ENCODE measurements at regions not wholly inside any gene's neighbourhood (a gene's known extent, or its start where the extent isn't known, plus 50 kb on each side); places are given as distances from the start of the nearest gene placed in this dataset.
"Not testable (repeated sequence)": the region's sequence is repeated elsewhere in the genome, so short reads cannot be mapped to it uniquely, and the experiment has no call there.

DNA sequence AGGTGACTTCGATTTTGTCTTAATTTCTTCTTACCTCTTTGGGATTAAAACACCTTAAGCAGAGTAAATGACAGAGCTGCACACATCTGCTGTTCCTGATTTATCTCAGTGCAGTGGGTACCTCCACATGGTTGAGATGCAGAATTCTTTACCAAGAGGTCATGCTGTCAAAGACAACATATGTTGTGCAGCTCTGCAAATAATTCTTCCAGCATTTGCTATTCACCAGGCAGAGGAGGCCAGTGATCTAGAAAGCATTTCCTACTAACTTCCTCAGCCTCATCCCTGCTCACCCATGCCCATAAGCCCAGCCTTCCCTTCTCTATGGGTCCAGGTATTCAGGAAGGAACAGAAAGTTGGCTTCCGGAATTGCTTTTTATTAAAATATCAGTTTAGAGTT is 109.3 kb downstream of the THBS2 start:
- no peak for DNase-seq

DNA sequence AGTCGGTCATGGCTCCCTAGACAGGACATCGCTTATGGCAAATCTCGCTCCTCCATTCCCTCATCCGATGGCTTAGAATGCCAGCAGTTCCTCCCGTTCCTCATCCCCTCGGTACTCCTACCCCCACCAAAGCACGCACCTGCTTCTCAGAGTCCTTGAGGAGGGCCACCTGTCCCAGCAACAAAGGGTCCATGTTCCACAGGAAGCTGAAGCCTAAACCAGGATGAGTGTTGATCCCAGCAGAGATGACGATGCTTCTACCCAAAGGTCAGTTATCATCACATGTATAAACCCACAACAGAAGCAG is 111.2 kb downstream of the THBS2 start:
- DNase-seq, result no peak

DNA sequence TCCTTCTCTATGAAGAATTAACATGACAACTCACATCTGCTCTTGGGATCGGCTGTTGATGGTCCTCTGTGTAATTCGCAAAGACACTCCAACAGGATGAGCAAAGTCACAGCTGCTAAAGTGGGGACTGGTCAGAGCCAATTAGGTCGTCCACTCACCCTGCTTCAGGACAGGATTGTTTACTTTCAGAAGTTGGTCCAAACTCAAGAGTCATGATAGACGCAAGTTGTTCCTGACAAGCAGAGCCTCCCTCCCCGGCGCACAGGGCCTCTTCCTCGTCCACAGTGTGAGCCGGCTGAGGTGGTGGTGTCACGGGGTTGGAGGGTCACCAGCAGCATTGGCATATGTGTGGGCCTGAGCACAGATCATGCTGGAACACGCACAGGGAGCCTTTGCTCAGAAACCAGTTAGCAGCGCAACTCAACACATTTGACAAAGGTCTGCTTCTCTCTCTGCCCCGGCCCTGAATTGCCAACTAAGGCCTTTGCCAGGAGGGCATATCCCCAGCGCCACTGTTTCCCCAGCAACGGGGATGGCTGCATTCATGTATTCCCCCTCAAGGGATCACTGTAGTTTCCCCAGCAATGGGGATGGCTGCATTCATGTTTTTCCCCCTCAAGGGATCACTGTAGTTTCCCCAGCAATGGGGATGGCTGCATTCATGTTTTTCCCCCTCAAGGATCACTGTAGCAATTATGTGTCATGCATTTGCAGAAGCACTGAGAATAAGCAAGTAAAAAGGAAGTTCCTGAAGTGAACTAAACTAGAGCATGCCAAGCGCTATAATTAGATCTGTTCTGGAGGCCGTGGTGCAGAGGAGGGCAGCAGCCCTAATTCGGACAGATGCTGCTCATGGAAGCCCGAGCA is 111.7 kb downstream of the THBS2 start:
- peak in 10 of 14 donors; percentile 32 to 80 (median 50) for DNase-seq

DNA sequence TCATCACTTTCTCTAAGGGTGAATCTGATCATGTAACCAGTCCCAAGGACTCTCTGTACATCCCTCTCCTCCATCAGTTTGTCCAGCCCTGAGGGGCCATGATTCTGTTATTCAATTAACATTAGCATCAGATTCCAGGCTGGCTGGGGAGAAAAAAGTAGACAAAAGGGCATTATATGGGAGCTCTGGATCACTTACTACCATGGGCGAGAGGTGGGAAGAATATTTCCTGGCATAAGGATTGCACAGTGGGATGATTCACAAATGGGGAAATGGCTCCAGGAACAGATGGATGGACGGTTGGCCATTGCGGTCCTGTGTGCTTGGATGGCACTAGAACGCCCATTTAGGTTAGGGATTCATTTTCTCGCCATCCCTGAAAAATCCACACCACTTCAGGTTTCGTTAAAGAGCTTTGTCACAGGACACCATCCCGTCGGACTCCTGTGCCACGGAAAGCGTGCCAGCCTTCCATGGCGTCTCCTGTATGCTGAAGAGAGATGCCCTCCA is 112.6 kb downstream of the THBS2 start:
- DNase-seq, result no peak

DNA sequence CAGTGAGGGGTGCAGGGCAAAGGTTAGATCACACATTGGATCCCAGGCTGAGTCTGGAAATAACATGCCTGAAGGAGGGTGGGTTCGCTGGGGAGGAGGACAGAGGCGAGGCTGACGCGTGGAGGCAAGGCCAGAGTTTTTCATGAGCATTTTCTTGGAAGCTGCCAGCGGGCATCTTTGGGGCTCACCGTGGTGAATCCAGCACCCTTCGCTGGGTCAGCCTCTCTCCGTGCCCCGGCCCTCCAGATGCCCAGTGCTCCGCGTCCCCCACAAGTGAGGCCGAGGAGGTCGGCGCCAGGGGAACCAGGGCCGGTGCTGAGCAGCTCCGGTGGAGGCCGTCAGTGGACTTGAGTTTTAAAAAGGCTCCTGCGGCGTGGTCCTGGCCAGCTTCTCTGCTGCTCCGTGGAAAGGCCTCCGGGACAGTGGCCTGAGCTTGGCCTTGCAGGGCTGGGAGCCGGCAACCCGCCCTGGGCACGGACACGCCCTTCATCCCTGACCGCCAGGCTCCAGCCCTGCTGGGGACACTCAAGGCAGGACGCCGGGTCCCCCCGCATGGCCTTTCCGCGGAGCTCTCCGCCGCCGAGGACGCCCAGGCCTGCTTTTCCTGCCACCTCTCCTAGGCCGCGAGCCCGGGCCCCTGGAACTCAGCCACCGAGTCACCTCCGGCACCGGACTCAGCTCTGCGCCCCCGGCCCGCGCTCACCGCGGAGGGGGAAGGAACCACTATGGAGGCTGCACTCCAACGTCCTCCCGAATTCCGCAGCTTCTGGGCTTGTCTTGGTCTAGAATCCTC is 114.3 kb downstream of the THBS2 start:
- no peak for DNase-seq

DNA sequence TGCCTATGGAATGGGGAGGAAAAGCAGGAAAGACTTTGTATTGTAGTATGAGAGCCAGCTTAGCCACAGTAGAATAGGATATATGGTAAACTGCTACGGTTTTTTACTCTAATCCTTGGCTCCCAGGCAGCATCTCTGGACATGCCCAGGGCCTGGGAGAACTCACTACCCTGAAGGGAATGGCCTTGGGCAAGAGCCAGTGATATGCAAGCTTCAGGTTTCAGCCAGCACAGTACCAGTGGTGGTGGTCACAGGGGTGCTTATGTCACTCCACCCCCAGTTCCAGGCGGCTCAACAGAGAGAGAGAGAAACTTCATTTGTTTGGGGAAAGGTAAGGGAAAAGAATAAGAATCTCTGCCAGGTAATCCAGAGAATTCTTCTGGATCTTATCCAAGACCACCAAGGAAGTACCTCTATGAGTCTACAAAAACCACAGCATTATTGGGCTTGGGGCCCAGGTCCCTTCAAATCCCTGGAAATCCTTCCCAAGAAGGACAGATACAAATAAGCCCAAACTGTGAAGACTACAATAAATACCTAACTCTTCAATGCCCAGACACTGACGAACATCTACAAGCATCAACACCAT is 121.2 kb downstream of the THBS2 start:
- DNase-seq, result no peak

DNA sequence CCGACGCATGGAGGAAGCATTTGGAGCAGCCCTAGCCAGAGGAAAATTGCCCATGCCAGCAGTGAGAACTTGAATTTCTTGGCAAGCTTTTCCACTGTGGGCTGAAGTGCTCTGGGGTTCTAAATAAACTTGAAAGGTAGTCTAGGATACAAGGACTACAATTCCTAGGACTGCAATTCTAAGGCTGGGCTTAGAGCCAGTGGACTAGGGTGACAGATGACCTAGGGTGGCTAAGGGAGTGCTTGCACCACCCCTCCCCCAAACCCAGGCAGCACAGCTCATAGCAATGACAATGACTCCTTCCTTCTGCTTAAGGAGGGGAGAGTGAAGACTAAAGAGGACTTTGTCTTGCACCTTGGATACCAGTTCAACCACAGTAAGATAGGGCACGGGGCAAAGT is 122.3 kb downstream of the THBS2 start:
- DNase-seq, result peak in 7 of 14 donors; percentile 9 to 63 (median 37)

DNA sequence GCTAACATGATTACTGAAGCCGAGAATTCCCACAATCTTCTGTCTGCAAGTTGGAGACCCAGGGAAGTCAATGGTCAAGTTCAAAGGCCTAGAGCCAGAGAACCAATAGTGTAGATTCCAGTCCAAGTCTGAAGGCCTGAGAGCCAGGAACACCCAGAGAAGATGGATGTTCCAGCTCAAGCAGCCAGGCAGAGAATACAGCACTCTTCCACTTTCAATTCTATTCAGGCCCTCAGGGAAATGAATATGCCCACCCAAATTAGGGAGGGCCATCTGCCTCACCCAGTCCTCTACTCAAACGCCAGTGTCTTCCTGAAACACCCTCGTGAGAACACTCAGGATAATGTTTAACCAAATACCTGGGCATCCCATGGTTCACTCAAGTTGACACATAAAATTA is 123.5 kb downstream of the THBS2 start:
- peak in 1 of 14 donors; percentile 24 for DNase-seq

DNA sequence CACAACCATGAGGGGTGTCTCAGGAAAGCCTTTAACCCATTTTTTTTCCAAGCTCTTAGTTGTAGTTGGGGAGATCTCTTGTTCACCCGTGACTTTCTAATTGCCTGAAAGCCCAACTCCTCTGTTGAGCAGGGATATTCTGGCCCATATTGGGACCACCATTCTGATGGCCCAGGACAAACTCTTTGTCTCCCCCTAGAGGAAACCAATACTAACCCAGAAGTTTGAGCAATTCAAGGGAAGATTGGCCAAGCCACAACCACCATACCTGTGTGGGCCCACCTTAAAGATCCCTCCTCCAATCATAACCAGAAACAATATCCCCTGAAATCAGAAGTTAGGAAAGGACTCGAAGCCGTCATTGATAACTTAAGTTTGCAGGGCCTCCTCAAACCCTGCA is 132.6 kb downstream of the THBS2 start:
- no peak for DNase-seq

DNA sequence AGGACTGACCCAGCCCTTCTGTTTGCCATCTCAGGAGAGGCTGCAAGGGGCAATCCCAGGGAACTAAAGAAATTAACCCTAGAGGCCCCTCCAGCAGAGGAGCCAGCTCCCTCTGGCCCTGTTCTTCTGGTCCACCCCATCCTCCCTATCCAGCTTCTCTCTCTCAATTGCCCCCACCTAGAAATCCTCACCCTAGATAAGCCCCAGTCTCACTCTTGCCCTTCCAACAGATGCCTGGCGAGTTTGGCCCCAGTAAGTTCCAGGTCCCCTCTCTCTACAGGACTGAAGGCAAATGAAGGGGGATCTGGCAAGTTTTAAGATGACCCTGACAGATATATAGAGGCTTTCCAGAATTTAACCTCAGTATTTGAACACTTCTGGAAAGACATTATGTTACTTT is 134.0 kb downstream of the THBS2 start:
- DNase-seq, result no peak

DNA sequence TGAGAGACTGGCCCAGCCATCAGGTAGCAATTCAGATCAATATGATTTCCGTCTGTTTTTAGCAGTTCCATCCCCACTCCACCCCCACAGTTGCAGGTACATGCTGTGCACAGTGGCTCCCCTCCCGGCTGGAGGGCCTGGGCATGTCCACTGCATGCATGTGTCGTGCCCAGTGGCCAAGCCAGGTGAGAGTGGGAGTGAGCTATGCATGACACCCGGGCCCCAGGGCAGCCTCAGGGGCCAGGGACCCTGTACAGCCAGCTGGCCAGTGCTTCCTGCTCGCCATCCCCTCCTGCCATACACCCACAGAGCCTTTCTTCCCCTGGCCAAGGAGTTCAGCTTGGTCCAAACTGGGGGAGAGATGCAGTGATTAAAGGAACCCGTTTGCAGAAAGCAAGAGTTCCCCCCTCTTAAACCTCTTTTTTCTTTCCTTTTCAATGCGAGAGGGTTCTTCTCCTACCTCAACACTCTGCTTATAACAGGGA is 135.3 kb downstream of the THBS2 start:
- no peak for DNase-seq

DNA sequence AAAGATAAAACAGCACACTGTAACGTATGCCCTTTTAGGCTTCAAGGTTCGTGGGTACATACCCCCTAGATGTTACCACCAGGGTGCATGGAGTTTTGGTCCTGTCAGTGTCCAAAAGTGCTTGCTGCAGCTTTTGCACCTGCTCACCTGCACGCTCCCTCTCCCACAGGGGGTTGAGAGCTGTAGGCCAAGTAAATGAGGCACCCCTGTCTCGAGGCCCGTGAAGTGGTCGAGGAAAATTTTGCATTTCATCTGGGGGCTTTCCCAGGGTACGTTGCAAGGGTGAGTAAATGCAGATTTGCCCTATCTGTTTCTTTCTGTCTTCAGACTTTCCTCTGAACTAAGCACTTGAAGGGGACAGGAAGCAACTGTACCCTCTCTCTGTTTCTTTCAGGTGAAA is 136.0 kb downstream of the THBS2 start:
- DNase-seq, result no peak

DNA sequence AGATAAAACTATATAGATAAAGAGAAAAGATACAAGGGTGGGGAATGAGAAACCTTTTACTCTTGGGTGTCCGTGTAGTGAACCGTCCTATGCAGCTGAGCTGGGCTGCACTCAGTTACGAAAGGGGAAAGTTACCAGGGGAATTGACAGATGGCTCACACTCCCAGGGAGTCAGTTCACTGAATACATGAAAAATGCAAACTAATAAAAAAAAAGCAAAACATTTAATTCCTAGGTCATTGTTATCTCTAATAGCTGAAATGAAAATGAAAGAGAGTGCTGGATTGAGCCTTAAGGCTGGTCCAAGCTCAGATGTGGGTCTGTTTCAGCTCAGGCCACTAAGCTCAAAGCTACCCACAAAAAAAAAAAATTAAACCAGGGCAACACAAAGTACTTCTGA is 138.0 kb downstream of the THBS2 start:
- no peak for DNase-seq

DNA sequence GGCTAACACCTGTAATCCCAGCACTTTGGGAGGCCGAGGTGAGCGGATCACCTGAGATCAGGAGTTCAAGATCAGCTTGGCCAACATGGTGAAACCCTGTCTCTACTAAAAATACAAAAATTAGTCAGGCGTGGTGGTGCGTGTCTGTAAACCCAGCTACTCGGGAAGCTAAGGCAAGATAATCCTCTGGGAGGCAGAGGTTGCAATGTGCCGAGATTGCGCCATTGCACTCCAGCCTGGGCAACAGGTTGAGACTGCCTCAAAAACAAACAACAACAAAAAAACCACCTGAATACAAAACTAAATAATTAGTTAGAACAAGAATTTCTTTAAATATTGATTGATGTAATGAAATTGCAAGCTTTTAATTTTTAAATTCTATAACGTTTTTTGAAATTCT is 139.0 kb downstream of the THBS2 start:
- not testable (repeated sequence) for DNase-seq

DNA sequence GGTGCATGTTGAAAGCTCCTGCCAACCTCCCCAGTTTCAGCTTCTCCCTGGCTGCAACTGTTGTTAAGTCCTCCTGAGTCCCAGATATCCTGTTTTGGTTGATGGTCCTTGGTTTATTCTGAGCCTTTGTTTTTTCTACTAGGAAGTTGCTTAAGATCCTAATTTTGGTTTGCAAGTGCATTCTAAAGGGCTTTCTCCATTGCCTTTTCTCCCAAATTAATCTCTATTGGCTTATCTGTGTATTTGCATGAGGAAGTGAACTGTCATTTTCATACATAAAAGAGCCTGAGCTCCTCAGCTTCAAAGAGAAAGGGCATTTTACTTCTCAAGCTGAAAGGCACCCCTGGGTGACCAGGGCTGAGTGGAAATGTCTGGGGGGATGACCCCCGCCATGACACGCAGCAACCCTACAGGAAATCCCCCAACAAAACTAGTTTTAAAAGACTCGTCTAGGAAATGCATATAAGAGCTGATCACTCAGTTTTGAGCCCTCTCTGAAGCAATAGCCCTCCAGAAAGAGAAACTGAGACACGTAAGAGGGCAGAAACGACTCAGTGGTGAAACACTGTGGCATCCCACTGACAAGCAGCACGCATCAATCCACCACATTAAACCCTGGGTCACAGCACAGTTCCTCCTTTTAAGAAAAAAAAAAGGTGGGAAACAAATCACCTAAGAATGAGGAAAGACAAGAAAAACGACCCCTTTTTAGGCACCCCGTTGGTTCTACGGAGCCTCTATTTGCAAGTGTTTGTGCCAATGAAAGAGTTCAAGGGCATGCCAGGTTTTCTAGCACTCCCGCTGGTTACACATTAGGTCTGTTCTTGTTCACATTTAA is 140.9 kb downstream of the THBS2 start:
- no peak for DNase-seq

DNA sequence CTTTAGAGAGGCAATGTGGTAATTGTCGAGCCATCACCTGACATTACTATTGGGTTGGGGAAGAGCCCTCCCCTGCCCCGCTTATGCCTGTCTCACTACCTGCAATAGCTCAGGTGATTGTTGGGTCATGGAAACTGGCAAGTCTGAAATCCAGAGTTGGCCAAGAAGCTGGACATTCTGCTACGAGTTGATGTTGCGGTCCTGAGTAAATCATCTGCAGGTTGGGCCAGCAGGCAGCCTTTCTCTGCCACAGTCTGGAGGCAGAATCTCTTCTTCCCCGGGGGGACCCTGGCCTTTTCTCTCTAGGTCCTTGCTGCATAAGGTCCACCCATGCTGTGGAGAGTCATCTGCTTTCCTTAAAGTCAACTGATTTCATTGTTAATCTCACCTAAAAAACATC is 142.4 kb downstream of the THBS2 start:
- no peak for DNase-seq

DNA sequence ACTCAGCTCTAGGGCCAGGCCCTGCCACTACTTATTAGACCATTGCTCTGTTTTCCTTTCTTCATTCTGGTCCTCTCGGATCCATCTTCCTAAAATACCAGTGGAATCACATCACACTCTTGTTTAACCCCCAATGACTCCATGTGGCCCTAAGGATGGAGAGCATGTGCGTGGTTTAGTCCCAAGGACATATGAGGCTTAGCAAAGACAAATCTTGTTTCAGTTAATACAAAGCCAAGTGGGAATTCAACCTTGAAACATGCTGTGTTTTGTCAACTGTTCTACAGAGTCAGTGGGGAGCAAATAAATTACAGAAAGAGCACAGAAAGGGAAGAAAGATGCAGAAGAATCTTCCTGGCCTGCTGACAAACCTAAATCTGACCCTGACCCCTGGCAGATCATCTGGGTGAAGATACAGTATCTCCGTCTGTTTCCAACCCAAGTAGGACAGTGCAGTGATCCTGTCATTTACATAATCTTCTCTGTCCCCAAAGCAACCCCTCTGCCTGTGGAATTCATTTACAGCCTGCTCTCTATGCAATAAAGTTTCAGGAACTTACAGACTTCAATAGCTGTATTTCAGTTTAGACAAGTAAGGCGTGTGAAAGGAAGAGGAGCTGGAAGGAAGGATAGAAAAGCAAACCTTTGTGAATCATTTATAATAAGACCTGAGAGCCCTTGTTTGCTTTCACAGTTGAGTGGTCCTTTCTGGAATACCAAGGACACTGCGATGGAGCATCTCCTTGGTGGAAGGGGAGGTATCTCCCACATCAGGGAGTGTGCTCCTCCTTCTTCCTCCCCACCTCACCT is 144.0 kb downstream of the THBS2 start:
- no peak for DNase-seq

DNA sequence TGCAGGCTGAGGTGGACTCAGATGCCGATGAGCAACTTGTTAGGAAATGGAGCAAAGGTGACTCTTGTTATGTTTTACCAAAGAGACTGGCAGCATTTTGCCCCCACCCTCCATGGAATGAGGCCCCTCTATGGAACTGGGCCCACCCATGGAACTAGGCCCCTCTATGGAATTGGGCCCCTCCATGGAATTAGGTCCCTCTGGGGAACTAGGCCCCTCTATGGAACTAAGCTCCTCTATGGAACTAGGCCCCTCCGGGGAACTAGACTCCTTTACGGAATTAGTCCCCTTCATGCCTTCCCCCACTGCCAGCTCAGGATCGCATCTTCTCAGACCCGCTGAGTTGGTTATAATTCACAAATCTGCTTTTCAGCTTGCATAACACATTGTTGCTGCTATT is 144.9 kb downstream of the THBS2 start:
- DNase-seq, result no peak

DNA sequence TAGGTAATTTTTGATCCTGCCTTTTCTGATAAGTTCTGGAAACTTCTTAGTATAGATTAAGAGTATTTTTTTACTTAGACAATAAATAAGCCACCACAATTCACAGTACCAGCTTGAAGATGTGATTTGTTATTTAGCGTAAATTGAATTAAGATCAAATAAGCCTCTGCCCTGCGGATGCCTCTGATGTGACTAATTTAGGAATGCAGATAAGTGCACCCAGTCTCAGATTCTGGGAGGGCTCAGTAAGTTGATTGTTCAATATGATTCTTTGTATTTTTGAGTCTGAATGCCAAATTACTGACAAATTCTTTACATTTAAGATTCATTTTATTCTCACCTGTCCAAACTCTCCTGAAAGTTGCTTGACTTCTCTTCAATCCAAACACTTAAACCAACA is 147.5 kb downstream of the THBS2 start:
- DNase-seq, result no peak

DNA sequence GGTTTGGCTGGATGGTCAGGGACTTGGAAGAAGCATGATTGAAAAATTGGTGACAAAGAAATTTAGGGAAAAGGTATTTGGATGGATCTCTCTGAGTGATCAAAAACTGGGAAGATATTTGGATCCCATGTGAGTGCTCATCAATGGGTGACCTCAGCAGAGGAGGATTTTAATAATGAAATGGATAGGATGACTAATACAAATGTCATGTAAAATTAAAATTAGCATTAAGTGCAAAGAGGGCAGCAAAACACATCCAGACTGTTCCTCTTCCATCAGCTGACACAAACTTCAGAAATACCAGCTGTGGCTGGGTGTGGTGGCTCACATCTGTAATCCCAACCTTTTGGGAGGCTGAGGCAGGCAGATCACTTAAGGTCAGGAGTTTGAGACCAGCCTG is 151.7 kb downstream of the THBS2 start:
- no peak for DNase-seq

DNA sequence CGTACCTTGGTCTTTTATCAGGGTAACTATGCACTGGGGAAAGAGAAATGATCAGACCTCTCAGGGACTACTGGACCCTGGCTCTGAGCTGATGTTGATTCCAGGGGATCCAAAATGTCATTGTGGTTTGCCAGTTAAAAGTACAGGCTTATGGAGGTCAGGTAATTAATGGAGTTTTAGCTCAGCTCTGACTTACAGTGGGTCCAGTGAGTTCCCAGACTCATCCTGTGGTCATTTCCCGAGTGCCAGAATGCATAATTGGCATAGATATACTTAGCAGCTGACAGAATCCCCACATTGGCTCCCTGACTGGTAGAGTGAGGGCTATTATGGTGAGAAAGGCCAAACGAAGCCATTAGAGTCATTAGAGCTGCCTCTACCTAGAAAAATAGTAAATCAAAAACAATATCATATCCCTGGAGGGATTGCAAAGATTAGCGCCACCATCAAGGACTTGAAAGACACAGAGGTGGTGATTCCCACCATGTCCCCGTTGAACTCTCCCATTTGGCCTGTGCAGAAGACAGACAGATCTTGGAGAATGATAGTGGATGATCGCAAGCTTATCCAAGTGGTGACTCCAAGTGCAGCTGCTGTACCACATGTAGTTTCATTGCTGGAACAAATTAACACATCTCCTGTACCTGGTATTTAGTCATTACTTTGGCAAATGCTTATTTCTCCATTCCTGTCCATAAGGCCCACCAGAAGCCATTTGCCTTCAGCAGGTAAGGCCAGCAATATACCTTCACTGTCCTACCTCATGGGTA is 152.4 kb downstream of the THBS2 start:
- no peak for DNase-seq

Data from C1 segment of cervical spinal cord (tissue), 14 donors.